ENCODE measurements at regions not wholly inside any gene's neighbourhood (a gene's known extent, or its start where the extent isn't known, plus 50 kb on each side); places are given as distances from the start of the nearest gene placed in this dataset.
"Not testable (repeated sequence)": the region's sequence is repeated elsewhere in the genome, so short reads cannot be mapped to it uniquely, and the experiment has no call there.

DNA sequence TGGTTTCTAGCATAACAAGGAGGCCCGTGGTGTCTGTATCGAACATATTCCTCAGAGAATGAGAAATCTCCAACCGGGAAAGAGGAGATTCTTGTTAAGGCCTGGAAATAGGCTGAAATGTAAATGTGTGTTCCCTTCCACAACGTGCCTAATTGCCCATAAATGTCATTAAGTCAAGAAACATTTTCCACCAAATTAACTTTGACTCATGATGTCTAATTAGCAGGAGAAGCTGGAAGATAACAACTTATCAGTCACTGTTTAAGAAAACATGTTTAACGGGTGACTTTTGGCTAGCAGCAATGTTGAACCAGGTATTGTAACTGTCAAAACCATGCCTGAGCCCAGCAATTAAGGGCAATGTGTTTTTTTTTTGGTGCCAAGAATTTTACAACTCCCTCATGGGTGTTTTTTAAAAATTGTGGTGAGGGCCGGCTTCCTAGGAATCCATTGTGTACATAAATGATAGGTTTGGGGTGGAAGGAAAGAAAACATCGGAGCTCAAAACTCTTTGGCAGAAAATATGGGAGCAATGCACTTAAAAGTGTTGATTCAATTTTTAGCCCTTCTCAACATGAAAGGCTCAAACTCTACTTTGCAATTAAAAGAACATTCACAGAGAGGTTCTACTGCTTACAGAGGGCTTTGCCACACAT, 67.0 kb downstream of the OLIG1 start:
- TF ChIP-seq, protein P1, sequence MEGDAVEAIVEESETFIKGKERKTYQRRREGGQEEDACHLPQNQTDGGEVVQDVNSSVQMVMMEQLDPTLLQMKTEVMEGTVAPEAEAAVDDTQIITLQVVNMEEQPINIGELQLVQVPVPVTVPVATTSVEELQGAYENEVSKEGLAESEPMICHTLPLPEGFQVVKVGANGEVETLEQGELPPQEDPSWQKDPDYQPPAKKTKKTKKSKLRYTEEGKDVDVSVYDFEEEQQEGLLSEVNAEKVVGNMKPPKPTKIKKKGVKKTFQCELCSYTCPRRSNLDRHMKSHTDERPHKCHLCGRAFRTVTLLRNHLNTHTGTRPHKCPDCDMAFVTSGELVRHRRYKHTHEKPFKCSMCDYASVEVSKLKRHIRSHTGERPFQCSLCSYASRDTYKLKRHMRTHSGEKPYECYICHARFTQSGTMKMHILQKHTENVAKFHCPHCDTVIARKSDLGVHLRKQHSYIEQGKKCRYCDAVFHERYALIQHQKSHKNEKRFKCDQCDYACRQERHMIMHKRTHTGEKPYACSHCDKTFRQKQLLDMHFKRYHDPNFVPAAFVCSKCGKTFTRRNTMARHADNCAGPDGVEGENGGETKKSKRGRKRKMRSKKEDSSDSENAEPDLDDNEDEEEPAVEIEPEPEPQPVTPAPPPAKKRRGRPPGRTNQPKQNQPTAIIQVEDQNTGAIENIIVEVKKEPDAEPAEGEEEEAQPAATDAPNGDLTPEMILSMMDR (IDR thresholded peaks at IDR 0.05; ENCODE audit: insufficient read depth, low read length) = no peak
- no peak for DNase-seq (ENCODE audit: low read depth)
- no peak overlapping the region for H3K4me3 ChIP-seq (ENCODE audit: low read depth, low read length)

DNA sequence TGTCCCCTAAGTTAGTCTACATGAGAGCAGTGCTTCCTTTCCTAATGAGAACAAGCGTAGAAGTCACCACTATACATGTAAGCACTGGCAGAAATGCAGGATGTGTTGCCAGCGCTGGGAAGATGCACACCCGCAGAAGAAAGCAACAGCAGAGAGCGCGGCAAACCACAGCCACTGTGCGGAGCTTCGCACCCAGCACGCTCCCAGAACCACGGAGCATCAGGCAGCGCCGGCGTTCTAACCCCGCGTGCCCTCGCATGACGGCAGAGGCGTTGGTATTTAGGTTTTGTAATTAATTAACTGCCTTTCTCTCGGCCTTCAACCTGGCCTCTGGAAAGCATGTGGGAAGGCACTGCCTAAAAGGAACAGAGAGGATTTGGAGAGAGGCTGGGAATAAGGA, 69.1 kb downstream of the OLIG1 start:
- no peak overlapping the region for H3K4me3 ChIP-seq (ENCODE audit: low read depth, low read length)
- no peak for DNase-seq (ENCODE audit: low read depth)
- TF ChIP-seq, protein P1 (IDR thresholded peaks at IDR 0.05; ENCODE audit: insufficient read depth, low read length) = no peak

- no peak for DNase-seq (ENCODE audit: low read depth)
- H3K4me3 ChIP-seq (ENCODE audit: low read depth, low read length) = no peak overlapping the region
- TF ChIP-seq, protein P1 (IDR thresholded peaks at IDR 0.05; ENCODE audit: insufficient read depth, low read length) = no peak
These were observed 70.3 kb downstream of the OLIG1 start for GRCh38 chr21:33140288-33140687.

DNA sequence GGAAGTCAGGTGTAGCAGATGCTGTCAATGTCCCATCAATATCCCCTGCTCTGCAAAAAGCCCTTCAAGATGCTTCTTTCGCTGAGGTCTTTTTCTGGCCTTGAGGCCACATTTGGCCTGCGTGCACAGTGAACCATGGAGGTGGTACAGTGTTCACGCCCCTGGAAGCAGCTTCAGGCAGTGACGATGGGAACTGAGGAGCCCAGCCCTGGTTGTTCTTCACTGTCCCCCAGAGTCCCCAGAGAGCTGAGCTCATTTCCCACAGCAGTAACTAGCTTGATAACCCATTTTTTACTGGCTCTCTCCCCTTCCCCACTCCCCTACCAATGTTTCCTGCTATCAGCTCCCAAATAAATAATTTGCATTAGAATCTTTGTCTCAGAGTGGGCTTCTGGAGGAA, 76.5 kb downstream of the OLIG1 start:
- TF ChIP-seq, protein P1 (IDR thresholded peaks at IDR 0.05; ENCODE audit: insufficient read depth, low read length) = no peak
- H3K4me3 ChIP-seq (ENCODE audit: low read depth, low read length) = no peak overlapping the region
- DNase-seq (ENCODE audit: low read depth) = no peak

- H3K4me3 ChIP-seq (ENCODE audit: low read depth, low read length) = no peak overlapping the region
- DNase-seq (ENCODE audit: low read depth) = no peak
- TF ChIP-seq, protein P1 (IDR thresholded peaks at IDR 0.05; ENCODE audit: insufficient read depth, low read length) = no peak
These were observed 79.2 kb downstream of the OLIG1 start for GRCh38 chr21:33149181-33149580.

DNA sequence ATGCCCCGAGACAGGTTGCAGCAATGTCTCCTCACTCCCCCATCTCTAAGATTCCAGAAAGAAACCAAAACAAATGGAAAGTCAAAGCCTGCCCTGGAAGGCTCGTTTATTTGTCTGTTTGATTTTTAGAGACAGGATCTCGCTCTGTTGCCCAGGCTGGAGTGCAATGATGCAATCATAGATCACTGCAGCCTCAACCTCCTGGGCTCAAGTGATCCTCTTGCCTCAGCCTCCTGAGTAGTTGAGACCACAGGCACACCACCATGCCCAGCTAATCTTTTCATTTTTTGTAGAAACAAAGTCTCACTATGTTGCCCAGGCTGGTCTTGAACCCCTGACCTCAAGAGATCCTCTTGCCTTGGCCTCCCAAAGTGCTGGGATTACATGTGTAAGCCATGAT, 78.8 kb upstream of the IFNAR2 start:
- H3K4me3 ChIP-seq (ENCODE audit: low read depth, low read length); DNase-seq (ENCODE audit: low read depth): not testable (repeated sequence)

- DNase-seq (ENCODE audit: low read depth) = no peak
- no peak overlapping the region for H3K4me3 ChIP-seq (ENCODE audit: low read depth, low read length)
- TF ChIP-seq, protein P1 (IDR thresholded peaks at IDR 0.05; ENCODE audit: insufficient read depth, low read length) = no peak
These were observed 77.6 kb upstream of the IFNAR2 start for GRCh38 chr21:33151941-33152731.

Measured in fibroblast of the aortic adventitia (primary cell).